Lower leg skin (tissue), 4 donors: ENCODE measurements at regions not wholly inside any gene's neighbourhood (a gene's known extent, or its start where the extent isn't known, plus 50 kb on each side); places are given as distances from the start of the nearest gene placed in this dataset.

Experiments
- DNase-seq, 2 donors: peaks; one replicate each; pipeline ENCODE4 v3.0.0-alpha.2; 2019; ENCODE audit warnings: low spot score in 2 of 2
- H3K4me3 ChIP-seq: fragments of 200-600 bp; sonication (generic); 2 replicates; pipeline ENCODE4 v1.5.1; 2017; ENCODE audit warnings: mild to moderate bottlenecking, low read depth; ENCODE audit not compliant: poor library complexity, severe bottlenecking
- POLR2A ChIP-seq, 2 donors: fragments of 450-650 bp; IDR thresholded peaks; one replicate each; pipeline ENCODE4 v1.6.1; 2016 to 2017; ENCODE audit warnings: antibody characterized with exemption in 2 of 2, mild to moderate bottlenecking in 1 of 2, moderate library complexity in 1 of 2
- WGBS, 2 donors: methylation state at CpG; one replicate each; pipeline ENCODE4 v1.1.5; 2018; 5-methylcytosine and 5-hydroxymethylcytosine counted together
- intact Hi-C: fragments of 100-400 bp; cut with DNase I; formaldehyde crosslinking; loops from one replicate; pipeline ENCODE4 v1.15.0; 2023; ENCODE audit warnings: low total_unique reads
- TF ChIP-seq, protein P1 (sequence below), 3 donors: fragments of 450-650 bp; IDR thresholded peaks; one replicate each; pipeline ENCODE4 v1.5.1; 2016; ENCODE audit warnings: antibody characterized with exemption in 3 of 3, mild to moderate bottlenecking in 3 of 3, moderate library complexity in 2 of 3

DNA sequence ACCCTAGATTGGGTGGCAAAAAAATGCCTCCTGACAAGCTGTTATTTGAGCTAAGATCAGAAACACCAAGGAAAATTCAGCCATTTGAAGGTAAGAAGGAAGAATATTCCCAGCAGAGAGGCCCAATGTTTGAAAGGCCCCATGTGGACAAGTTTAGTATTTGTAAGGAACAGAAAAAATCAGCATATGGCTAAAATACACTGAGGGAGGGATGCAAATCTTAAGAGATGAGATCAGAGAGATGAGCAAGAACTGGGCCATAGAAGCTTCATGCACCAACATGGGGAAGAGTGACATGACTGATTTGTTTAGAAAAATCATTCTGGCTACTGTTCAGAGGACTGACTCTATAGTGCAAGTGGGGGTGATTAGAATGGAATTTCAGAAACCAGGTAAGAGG, 496.8 kb upstream of the SOX5 start:
- TF ChIP-seq POLR2A (IDR thresholded peaks at IDR 0.05) = no peak
- TF ChIP-seq, protein P1, sequence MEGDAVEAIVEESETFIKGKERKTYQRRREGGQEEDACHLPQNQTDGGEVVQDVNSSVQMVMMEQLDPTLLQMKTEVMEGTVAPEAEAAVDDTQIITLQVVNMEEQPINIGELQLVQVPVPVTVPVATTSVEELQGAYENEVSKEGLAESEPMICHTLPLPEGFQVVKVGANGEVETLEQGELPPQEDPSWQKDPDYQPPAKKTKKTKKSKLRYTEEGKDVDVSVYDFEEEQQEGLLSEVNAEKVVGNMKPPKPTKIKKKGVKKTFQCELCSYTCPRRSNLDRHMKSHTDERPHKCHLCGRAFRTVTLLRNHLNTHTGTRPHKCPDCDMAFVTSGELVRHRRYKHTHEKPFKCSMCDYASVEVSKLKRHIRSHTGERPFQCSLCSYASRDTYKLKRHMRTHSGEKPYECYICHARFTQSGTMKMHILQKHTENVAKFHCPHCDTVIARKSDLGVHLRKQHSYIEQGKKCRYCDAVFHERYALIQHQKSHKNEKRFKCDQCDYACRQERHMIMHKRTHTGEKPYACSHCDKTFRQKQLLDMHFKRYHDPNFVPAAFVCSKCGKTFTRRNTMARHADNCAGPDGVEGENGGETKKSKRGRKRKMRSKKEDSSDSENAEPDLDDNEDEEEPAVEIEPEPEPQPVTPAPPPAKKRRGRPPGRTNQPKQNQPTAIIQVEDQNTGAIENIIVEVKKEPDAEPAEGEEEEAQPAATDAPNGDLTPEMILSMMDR (IDR thresholded peaks at IDR 0.05) = no peak
- no peak overlapping the region for H3K4me3 ChIP-seq
- DNase-seq = no peak
- intact Hi-C loops = loop anchor here (5.0 kb wide), 1 partner anchor 61 kb away; no protein-coding TSS in a partner anchor

DNA sequence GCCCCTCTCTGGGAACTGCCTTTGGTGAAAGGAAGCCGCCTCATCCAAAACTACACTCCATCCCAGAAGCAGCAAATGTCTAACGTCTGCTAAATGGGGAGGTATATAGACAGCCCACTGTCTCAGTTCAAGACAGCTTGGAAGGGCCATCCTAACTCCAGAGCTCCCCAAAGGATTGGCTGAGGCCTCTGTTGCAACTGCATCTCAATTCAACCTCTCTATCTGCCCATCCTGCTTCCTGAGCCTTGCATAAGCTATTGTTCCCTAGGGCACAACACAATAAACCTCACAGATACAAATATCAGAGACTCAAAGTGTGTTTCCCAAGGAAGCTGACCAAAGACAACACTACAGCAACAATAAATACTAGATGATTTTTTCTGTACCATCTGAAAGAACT, 495.2 kb upstream of the SOX5 start:
- no peak for DNase-seq
- H3K4me3 ChIP-seq = no peak overlapping the region
- WGBS, 2 donors = 88 to 92% methylated on average over 2 of the region's 2 CpGs
- no peak for TF ChIP-seq POLR2A (IDR thresholded peaks at IDR 0.05)
- TF ChIP-seq, protein P1 (IDR thresholded peaks at IDR 0.05) = no peak
- intact Hi-C loops = loop anchor here (5.0 kb wide), 1 partner anchor 63 kb away; no protein-coding TSS in a partner anchor

DNA sequence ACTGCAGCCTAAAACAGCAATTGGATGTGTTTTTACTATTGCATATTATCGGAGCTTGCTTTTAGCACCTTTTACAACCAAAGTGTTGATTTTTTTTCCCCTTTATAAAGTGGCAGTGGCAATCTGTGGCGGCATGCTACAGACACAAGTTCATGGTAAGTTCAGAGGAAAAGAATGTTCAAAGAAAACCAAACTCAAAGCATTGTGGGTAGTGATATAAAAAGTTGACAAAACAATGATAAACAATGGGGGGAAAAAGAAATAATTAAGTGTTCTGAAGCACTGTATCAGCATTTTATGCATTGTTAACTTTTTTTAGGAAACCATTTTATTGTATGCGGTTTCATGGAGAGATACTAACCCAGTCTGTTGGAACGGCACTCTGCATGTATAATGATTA, 492.0 kb upstream of the SOX5 start:
- no peak for DNase-seq
- no peak for TF ChIP-seq POLR2A (IDR thresholded peaks at IDR 0.05)
- TF ChIP-seq, protein P1 (IDR thresholded peaks at IDR 0.05) = no peak
- H3K4me3 ChIP-seq = no peak overlapping the region
- intact Hi-C loops = no loop called here
- WGBS, 2 donors = 81 to 85% methylated on average over 4 of the region's 4 CpGs

DNA sequence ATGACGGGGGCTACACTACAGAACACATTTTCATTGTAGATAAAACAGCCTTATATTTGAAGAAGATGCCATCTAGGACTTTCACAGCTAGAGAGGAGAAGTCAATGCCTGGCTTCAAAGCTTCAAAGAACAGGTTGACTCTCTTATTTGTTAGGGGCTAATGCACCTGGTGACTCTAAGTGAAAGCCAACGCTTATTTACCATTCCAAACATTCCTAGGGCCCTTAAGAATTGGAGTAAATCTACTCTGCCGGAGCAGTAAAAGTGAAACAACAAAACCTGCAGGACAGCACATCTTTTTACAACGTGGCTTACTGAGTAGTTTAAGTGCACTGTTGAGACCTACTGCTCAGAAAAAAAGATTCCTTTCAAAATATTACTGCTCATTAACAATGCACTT, 487.2 kb upstream of the SOX5 start:
- WGBS, 2 donors = 84 to 85% methylated on average over 4 of the region's 4 CpGs
- intact Hi-C loops = no loop called here
- H3K4me3 ChIP-seq = no peak overlapping the region
- no peak for DNase-seq
- TF ChIP-seq POLR2A (IDR thresholded peaks at IDR 0.05) = no peak
- TF ChIP-seq, protein P1 (IDR thresholded peaks at IDR 0.05) = no peak

DNA sequence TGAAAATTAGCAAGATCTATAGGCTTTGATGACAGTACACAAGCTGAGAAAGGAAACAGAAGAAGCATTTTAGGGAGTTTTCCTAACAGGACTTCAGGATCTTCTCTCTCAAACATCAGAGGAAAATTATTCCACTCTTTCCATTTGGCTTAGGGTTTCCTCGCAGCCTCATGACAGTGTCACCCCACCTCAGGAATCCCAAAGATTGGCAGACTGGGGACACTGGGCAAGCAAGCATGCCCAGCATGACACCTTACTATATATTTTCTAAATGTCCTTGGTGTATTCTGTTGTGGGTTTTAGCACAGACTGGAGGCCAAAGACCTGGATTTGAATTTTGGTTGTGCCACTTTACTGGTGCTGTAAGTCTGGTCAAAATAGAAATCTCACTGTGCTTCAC, 482.4 kb upstream of the SOX5 start:
- no peak for DNase-seq
- TF ChIP-seq POLR2A (IDR thresholded peaks at IDR 0.05) = no peak
- TF ChIP-seq, protein P1 (IDR thresholded peaks at IDR 0.05) = no peak
- WGBS, 2 donors = 86 to 100% methylated on average over 1 of the region's 1 CpG
- no peak overlapping the region for H3K4me3 ChIP-seq
- intact Hi-C loops = no loop called here

DNA sequence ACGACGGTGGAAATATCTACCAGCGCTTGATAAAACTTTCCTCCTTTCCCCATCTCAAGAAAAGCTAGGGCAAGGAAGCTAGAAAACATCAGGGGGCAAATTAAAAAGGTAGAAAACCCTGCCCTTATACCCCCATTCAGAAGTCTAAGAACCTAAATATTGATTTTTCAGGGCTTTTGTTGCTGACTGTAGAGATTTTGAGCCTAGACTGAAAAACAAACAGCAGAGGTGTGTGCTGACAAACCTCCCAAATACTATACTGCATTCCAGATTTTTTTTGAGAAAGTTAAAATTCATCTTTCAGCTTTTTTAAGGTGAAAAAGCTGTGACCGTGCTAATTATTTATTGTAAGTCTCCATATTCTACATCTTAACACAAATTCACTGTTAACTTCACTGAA, 478.3 kb upstream of the SOX5 start:
- intact Hi-C loops = no loop called here
- no peak for DNase-seq
- TF ChIP-seq POLR2A (IDR thresholded peaks at IDR 0.05) = no peak
- TF ChIP-seq, protein P1 (IDR thresholded peaks at IDR 0.05) = no peak
- WGBS, 2 donors = 87 to 91% methylated on average over 4 of the region's 4 CpGs
- no peak overlapping the region for H3K4me3 ChIP-seq
